Esophagus squamous epithelium (tissue), 5 donors: ENCODE measurements at regions not wholly inside any gene's neighbourhood (a gene's known extent, or its start where the extent isn't known, plus 50 kb on each side); places are given as distances from the start of the nearest gene placed in this dataset.
"Not testable (repeated sequence)": the region's sequence is repeated elsewhere in the genome, so short reads cannot be mapped to it uniquely, and the experiment has no call there.

ENCODE experiments used
- DNase-seq: peaks from one replicate; lab custom pipeline; 2025; lab: John Stamatoyannopoulos, UW
- H3K27ac ChIP-seq, 4 donors: fragments of 200-600 bp; sonication (generic); one replicate each; pipeline ENCODE4 v1.5.1; 2016 to 2019; ENCODE audit warnings: mild to moderate bottlenecking in 1 of 4
- H3K27me3 ChIP-seq, 4 donors: fragments of 200-600 bp; sonication (generic); 1 replicate in 3 of 4; 2 replicates in 1 of 4; pipeline versions ENCODE4 v1.5.1 to v1.6.0; 2017 to 2021; ENCODE audit warnings: antibody characterized with exemption in 1 of 4
- H3K36me3 ChIP-seq, 3 donors: fragments of 200-600 bp; sonication (generic); one replicate each; pipeline ENCODE4 v1.5.1; 2016 to 2019
- H3K4me1 ChIP-seq, 3 donors: fragments of 200-600 bp; sonication (generic); one replicate each; pipeline ENCODE4 v1.5.1; 2017 to 2019
- H3K4me3 ChIP-seq, 4 donors: fragments of 200-600 bp; sonication (generic); 1 replicate in 3 of 4; 2 replicates in 1 of 4; pipeline ENCODE4 v1.5.1; 2016 to 2019; ENCODE audit warnings: mild to moderate bottlenecking in 2 of 4, moderate library complexity in 1 of 4
- H3K9me3 ChIP-seq, 3 donors: fragments of 200-600 bp; sonication (generic); one replicate each; pipeline ENCODE4 v1.5.1; 2016 to 2019
- WGBS, 2 donors: methylation state at CpG; one replicate each; pipeline ENCODE4 v1.1.5; 2018; 5-methylcytosine and 5-hydroxymethylcytosine counted together
- intact Hi-C: fragments of 100-400 bp; cut with DNase I; formaldehyde crosslinking; loops from one replicate; pipeline ENCODE4 v1.15.0; 2022
- small RNA-seq, 4 donors: library from RNA; depleted of rRNA; stranded (forward); fragments of <200 nt; gene quantifications; one replicate each; pipeline ENCODE3, GENCODE V24; 2016
- donor health status: DM: yes; HTN: yes; CAD: no.

DNA sequence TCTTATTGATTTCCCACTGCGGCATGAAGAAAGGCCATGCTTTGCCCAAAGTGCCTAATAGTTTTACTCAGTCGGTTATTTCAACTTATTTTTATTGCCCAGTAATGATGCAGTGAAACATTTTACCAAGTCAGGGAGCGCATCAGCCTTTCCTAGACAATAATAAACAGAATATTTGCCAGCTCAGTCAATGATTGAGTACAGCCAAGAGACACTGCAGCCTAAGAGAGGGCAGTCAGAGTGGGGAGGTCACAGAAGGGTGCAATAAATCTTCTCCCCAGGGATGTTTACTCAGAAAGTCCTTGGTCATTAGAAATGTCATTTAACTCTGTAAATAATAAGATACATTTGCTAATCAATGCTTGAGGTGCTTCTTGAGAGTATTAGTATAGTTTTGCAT is 271.0 kb downstream of the SPATA31A7 start:
- intact Hi-C loops, H3K27me3 ChIP-seq, H3K9me3 ChIP-seq, H3K36me3 ChIP-seq, H3K27ac ChIP-seq, H3K4me3 ChIP-seq, DNase-seq, H3K4me1 ChIP-seq: not testable (repeated sequence)
- WGBS, 2 donors: no CpG with 5 or more reads among the region's 3 CpGs

Small RNAs in the stretch of these regions (small RNA-seq; reads per million reads assigned to genes)
- 0 reads per million in 4 donors for gene RN7SL462P
